GM10266 (cell line): ENCODE measurements at regions not wholly inside any gene's neighbourhood (a gene's known extent, or its start where the extent isn't known, plus 50 kb on each side); places are given as distances from the start of the nearest gene placed in this dataset.

Experiments
- DNase-seq: peaks from one replicate; pipeline ENCODE4 v3.0.0; 2012; ENCODE audit errors: extremely low spot score
- TF ChIP-seq, protein P1 (sequence below): IDR thresholded peaks from 2 replicates; pipeline ENCODE4 v1.5.1; 2012; ENCODE audit warnings: mild to moderate bottlenecking, low read depth; ENCODE audit not compliant: control insufficient read depth, insufficient read depth; ENCODE audit errors: missing control alignments

- TF ChIP-seq, protein P1, sequence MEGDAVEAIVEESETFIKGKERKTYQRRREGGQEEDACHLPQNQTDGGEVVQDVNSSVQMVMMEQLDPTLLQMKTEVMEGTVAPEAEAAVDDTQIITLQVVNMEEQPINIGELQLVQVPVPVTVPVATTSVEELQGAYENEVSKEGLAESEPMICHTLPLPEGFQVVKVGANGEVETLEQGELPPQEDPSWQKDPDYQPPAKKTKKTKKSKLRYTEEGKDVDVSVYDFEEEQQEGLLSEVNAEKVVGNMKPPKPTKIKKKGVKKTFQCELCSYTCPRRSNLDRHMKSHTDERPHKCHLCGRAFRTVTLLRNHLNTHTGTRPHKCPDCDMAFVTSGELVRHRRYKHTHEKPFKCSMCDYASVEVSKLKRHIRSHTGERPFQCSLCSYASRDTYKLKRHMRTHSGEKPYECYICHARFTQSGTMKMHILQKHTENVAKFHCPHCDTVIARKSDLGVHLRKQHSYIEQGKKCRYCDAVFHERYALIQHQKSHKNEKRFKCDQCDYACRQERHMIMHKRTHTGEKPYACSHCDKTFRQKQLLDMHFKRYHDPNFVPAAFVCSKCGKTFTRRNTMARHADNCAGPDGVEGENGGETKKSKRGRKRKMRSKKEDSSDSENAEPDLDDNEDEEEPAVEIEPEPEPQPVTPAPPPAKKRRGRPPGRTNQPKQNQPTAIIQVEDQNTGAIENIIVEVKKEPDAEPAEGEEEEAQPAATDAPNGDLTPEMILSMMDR = no peak
- no peak for DNase-seq
Observed at GRCh38 chr3:167898091-167898490, 162.6 kb downstream of the SERPINI1 start.

- TF ChIP-seq, protein P1 = no peak
- no peak for DNase-seq
Observed at GRCh38 chr3:167895684-167896083, 160.2 kb downstream of the SERPINI1 start.

- TF ChIP-seq, protein P1 = no peak
- no peak for DNase-seq
Observed at GRCh38 chr3:167895178-167895577, 159.7 kb downstream of the SERPINI1 start.

GRCh38 chr3:167892205-167892604 lies 156.7 kb downstream of the SERPINI1 start:
- no peak for DNase-seq
- TF ChIP-seq, protein P1 = no peak

- no peak for DNase-seq
- TF ChIP-seq, protein P1 = no peak
Observed at GRCh38 chr3:167887096-167887495, 151.6 kb downstream of the SERPINI1 start.

DNA sequence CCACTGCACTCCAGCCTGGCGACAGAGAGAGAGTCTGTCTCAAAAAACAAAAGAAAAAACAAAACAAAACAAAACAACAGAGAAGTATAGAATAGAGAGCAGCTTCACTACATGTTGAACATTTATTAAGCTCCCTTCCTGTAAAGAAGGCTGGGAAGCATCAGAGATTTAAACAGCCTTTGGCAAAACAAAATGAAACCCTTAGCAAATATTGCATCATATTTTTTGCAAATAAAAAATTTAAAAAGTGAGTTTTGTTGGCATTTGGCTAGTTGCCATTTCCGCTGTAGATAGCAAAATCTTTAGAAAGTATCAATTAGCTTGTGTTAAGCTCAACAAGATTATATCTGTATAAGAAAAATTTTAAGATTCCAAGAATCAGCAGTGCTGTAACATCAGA lies 151.2 kb downstream of the SERPINI1 start:
- DNase-seq = no peak
- TF ChIP-seq, protein P1 = no peak

DNA sequence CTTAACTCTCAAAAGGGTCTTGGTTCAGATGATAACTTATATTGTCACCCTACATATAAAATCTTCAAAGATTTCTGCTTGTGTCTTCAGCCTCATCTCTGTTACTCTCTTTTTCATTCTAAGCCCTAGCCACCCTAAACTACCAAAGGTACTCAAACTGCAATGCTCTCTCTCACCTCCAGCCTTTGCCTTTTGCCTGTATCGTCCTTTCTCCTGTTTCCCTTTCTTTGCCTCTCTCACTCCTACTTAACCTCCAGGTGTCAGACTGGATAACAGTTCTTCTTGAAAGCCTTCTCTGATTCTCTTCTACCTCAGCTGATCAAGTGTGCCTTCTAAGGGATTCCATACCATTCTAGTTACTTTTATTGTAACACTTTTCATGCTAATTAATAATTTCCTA lies 149.8 kb downstream of the SERPINI1 start:
- DNase-seq = no peak

More for the DNA sequence above, 149.8 kb downstream of the SERPINI1 start:
- TF ChIP-seq, protein P1 = no peak
